ACC112 (cell line): ENCODE measurements at regions not wholly inside any gene's neighbourhood (a gene's known extent, or its start where the extent isn't known, plus 50 kb on each side); places are given as distances from the start of the nearest gene placed in this dataset.
"Not testable (repeated sequence)": the region's sequence is repeated elsewhere in the genome, so short reads cannot be mapped to it uniquely, and the experiment has no call there.

Source experiments
- H2AFZ ChIP-seq: fragments of 200-600 bp; sonication (generic); one replicate; pipeline ENCODE4 v1.6.0; 2017; ENCODE audit warnings: antibody characterized with exemption, low read length; ENCODE audit not compliant: unreplicated experiment
- H3K27ac ChIP-seq: fragments of 200-600 bp; sonication (generic); 2 replicates; pipeline ENCODE4 v1.5.1; 2014; ENCODE audit warnings: low read depth, mild to moderate bottlenecking, antibody characterized with exemption, low read length, moderate library complexity
- H3K27me3 ChIP-seq: fragments of 200-600 bp; sonication (generic); 2 replicates; pipeline ENCODE4 v1.6.1; 2014; ENCODE audit warnings: mild to moderate bottlenecking, antibody characterized with exemption, low read length, moderate library complexity, mixed read lengths; ENCODE audit not compliant: insufficient read depth
- H3K36me3 ChIP-seq: fragments of 200-600 bp; sonication (generic); 2 replicates; pipeline ENCODE4 v1.6.1; 2016; ENCODE audit warnings: mild to moderate bottlenecking, antibody characterized with exemption, low read length, moderate library complexity, mixed read lengths; ENCODE audit not compliant: insufficient read depth
- H3K4me1 ChIP-seq: fragments of 200-600 bp; sonication (generic); one replicate; pipeline ENCODE4 v1.6.1; 2016; ENCODE audit warnings: low read length, mixed read lengths; ENCODE audit not compliant: insufficient read depth, unreplicated experiment, control insufficient read depth
- H3K4me3 ChIP-seq: fragments of 200-600 bp; sonication (generic); 2 replicates; pipeline ENCODE4 v1.5.1; 2014; ENCODE audit warnings: mild to moderate bottlenecking, low read depth, low read length
- H3K79me2 ChIP-seq: fragments of 200-600 bp; sonication (generic); one replicate; pipeline ENCODE4 v1.6.0; 2016; ENCODE audit warnings: low read length; ENCODE audit not compliant: control insufficient read depth, unreplicated experiment, insufficient read depth

DNA sequence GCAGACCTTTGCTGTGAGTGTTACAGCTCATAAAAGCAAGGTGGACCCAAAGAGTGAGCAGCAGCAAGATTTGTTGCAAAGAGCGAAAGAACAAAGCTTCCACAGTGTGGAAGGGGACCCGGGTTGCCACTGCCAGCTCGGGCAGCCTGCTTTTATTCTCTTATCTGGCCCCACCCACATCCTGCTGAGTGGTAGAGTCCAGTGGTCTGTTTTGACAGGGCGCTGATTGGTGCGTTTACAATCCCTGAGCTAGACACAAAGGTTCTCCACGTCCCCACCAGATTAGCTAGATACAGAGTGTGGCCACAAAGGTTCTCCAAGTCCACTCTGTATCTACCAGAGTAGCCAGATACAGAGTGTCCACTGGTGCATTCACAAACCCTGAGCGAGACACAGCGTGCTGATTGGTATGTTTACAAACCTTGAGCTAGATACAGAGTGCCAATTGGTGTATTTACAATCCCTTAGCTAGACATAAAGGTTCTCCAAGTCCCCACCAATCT lies 86.2 kb upstream of the C15orf39 start:
- H3K27ac ChIP-seq, H3K79me2 ChIP-seq, H3K27me3 ChIP-seq, H3K4me3 ChIP-seq, H2AFZ ChIP-seq, H3K4me1 ChIP-seq, H3K36me3 ChIP-seq: not testable (repeated sequence)

DNA sequence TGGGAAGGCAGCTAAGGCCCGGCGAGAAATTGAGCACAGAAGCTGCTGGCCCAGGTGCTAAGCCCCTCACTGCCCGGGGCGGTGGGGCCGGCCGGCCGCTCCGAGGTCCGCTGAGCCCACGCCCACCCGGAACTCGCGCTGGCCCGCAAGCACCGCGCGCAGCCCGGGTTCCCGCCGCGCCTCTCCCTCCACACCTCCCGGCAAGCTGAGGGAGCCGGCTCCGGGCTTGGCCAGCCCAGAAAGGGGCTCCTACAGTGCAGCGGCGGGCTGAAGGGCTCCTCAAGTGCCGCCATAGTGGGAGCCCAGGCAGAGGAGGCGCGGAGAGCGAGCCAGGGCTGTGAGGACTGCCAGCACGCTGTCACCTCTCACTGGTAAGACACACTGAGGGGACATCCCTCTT lies 85.5 kb upstream of the C15orf39 start:
- not testable (repeated sequence) for H3K27ac ChIP-seq, H3K27me3 ChIP-seq, H3K79me2 ChIP-seq, H3K4me1 ChIP-seq, H3K4me3 ChIP-seq, H3K36me3 ChIP-seq, H2AFZ ChIP-seq

DNA sequence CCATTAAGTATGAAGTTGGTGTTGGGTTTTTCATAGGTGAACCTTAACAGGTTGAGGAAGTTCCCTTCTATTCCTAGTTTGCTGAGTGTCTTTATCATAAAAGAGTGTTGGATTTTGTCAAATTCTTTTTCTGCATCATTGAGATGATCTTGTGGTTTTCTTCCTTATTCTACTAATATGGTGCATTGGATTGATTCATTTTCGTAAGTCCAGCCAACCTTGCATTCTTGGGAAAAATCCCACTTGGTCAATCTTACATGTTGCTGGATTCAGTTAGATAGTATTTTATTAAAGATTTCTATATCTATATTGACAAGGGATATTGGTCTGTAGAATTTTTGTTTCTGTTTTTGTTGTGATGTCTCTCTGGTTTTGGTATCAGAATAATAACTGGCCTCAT lies 83.7 kb upstream of the C15orf39 start:
- Histone ChIP-seq H3K27me3 (no peaks in the 10 kb centered on the region), H3K27ac (no peak overlapping the region), H2AFZ (no peak overlapping the region), H3K4me3 (no peak overlapping the region), H3K79me2 (no peaks in the 10 kb centered on the region), H3K4me1 (no peaks in the 10 kb centered on the region), H3K36me3 (no peaks in the 10 kb centered on the region)

DNA sequence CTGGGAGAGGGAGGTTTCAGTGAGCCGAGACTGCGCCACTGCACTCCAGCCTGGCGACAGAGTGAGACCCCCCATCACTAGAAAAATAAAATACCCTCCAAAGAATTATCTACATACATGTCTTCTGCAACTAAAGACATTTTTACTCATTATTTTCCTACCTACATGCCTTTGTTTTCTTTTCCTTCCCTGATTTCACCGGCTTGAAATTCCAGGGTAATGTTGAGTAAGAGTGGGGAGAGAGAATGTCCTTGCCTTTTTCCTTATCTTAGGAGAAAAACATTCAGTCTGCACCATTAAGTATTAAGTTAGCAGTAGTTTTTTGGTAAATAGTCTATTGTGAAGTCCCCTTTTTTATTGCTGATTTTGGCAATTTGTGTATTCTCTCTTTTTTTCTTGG lies 82.4 kb upstream of the C15orf39 start:
- H2AFZ ChIP-seq, H3K36me3 ChIP-seq, H3K4me3 ChIP-seq, H3K27me3 ChIP-seq, H3K79me2 ChIP-seq, H3K27ac ChIP-seq, H3K4me1 ChIP-seq: not testable (repeated sequence)

DNA sequence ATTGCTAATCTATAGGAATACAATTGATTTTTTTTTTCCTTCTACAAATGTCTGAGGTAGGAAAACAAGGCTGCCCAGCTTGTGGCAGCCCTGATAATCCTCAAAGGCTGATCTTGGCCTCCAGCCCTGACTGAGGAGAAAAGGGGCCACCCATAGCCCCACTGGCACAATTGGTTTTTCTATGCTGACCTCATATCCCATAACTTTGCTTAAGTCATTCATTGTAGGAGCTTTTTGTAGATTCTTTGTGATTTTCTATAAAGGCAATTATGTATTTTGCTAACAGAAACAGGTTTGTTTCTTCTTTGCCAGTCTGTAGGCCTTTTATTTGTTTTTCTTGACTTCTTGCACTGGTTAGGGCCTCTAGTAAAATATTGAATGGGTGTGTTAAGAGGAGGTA lies 80.2 kb upstream of the C15orf39 start:
- Histone ChIP-seq H3K4me3 (no peak overlapping the region), H3K27ac (no peak overlapping the region)

DNA sequence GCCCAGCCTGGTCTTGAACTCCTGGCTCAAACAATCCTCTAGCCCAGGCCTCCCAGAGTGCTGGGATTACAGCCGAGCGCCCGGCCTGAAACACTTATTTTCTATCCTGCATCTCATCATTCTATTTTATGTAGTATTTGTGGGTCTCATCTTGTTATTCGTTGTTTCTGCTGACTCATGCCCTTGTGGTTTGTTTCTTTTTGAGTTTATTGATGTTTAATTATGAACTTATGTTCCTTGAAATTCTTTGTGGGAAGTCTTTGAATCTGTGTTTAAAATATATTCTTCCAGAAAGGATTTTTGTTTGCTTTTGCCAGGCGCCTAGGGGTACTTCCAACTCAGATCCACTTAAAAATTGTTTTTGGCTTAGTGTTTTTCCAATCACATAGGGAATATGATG lies 78.3 kb upstream of the C15orf39 start:
- H3K79me2 ChIP-seq, result no peaks in the 10 kb centered on the region
- no peak overlapping the region for H3K4me3 ChIP-seq
- no peaks in the 10 kb centered on the region for H3K27me3 ChIP-seq
- peak overlapping the region; percentile 31; the same call in 1 of the 2 replicates for H3K27ac ChIP-seq
- peak overlapping the region; percentile 39 for H2AFZ ChIP-seq
- H3K36me3 ChIP-seq, result no peaks in the 10 kb centered on the region
- H3K4me1 ChIP-seq, result peaks cover 5% of the 10 kb centered on the region

More for the DNA sequence above, 80.2 kb upstream of the C15orf39 start:
- H3K4me1 ChIP-seq, result peaks cover 5% of the 10 kb centered on the region
- no peaks in the 10 kb centered on the region for H3K79me2 ChIP-seq
- no peaks in the 10 kb centered on the region for H3K36me3 ChIP-seq
- H3K27me3 ChIP-seq, result no peaks in the 10 kb centered on the region
- no peak overlapping the region for H2AFZ ChIP-seq

DNA sequence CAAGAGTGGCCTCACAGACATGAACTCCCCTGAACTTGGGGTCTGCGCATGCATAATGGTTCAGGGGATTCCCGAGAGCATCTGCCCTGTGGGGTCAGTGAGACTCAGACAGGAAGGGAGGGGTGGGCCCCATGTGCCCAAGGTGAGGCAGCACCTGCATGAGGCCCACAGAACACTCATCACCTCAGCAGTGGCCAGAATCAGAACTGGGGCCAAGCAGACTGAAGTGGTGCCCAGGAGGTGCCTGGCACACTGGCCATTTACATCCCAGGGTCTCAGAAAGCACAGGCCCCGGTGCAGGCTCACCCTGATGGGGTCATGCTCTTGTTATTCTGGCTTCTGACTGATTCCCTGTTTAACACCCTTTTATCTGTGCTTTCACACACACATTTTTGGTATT lies 77.4 kb upstream of the C15orf39 start:
- H3K4me3 ChIP-seq, H3K27ac ChIP-seq, H3K36me3 ChIP-seq, H3K27me3 ChIP-seq, H2AFZ ChIP-seq, H3K4me1 ChIP-seq, H3K79me2 ChIP-seq: not testable (repeated sequence)

DNA sequence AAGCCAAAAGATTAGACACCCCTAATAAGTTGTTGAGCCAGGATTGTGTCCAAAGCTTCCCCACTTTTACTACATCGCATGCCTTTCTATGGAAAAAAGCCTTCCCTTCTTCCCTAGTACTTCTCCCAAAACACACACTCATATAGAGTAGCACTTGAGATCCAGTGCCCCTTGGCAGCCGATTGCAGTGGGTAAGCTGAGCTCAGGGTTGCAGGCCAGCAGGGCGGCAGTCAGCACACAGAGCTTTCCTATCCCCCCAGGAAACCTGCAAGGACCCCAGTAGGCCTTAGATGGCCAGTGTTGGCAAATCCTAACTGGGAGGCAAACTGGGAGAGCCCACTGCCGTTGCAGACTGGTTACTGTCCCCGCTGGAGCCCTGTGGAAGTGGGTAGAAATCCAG lies 75.7 kb upstream of the C15orf39 start:
- peaks cover 5% of the 10 kb centered on the region for H3K4me1 ChIP-seq
- H3K4me3 ChIP-seq, result no peak overlapping the region
- no peak overlapping the region for H2AFZ ChIP-seq
- H3K36me3 ChIP-seq, result no peaks in the 10 kb centered on the region
- H3K27ac ChIP-seq, result no peak overlapping the region
- H3K27me3 ChIP-seq, result no peaks in the 10 kb centered on the region
- H3K79me2 ChIP-seq, result no peaks in the 10 kb centered on the region

DNA sequence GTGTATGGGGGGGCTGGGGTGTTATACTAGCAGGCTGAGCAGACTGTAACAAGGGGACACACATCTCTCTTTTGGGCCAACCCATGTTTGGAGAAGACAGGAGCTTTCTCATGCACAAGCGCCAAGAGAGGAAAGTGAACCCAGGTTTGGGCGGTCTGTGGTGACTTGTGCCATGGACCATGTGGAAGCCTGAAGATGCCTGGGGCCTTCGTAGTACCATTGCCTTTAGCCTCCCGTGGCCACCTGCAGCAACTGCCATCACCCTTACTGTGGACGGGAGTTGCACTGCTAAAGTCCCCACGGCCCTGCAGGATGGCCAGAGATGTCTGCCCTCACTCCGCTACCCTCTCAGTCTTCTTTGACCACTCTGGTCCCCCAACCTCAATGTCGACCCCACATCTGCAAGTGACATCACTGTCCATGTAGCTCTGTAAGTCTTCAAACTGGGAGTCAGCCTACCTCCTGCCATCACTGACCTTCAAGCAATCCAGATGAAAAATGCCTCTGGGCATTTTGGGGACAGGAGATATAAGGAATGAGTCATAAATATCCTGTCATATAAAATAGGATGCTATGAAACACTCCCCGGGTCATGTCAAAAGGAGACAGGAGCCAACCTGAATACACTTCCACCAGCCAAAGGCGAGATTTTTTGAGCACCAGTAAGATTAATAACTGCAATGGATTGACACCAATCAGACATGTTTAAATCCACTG lies 74.7 kb upstream of the C15orf39 start:
- Histone ChIP-seq H3K4me1 (peaks cover 5% of the 10 kb centered on the region), H3K27me3 (no peaks in the 10 kb centered on the region), H2AFZ (no peak overlapping the region), H3K36me3 (no peaks in the 10 kb centered on the region), H3K27ac (no peak overlapping the region), H3K4me3 (no peak overlapping the region), H3K79me2 (no peaks in the 10 kb centered on the region)

DNA sequence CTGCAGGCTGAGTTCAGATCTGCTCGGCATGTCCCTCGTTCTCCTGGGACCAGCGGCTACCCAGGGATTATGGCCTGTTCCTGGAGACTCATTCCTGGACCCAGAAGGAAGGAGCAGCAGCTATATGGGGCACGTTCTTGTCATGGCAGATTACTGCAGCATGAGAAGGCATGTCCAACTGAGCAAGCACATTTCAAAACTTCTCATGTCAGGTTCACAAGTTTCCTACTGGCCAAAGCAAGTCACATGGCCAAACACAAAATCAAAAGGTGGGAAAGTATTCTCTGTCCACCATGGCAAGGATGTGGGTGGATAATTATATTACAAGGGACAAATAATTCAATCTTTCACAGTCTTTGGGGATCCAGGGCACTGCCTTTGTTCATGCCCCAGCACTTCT lies 71.9 kb upstream of the C15orf39 start:
- Histone ChIP-seq H3K79me2 (no peaks in the 10 kb centered on the region), H2AFZ (no peak overlapping the region), H3K4me1 (no peaks in the 10 kb centered on the region), H3K27ac (no peak overlapping the region), H3K27me3 (no peaks in the 10 kb centered on the region), H3K4me3 (no peak overlapping the region), H3K36me3 (no peaks in the 10 kb centered on the region)

DNA sequence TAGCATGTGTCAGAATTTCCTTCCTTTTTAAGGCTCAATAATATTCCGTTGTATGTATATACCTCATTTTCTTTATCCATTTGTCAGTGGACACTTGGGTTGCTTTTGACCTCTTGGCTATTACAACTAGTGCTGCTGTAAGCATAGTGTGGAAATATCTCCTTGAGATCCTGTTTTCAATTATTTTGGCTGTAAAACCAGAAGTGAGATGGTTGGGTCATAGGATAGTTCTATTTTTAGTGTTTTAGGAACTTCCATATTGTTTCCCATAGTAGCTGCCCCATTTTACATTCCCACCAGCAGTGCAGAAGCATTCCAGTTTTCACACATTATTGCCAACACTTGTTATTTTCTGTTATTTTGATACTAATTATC lies 70.4 kb upstream of the C15orf39 start:
- Histone ChIP-seq H3K79me2 (no peaks in the 10 kb centered on the region), H3K27me3 (no peaks in the 10 kb centered on the region), H3K27ac (no peak overlapping the region), H3K36me3 (no peaks in the 10 kb centered on the region), H3K4me1 (no peaks in the 10 kb centered on the region), H2AFZ (no peak overlapping the region), H3K4me3 (no peak overlapping the region)
